Activated CD4-positive, alpha-beta T cell treated with anti-CD3 and anti-CD28 coated beads for 24 hours (primary cell): ENCODE measurements at regions not wholly inside any gene's neighbourhood (a gene's known extent, or its start where the extent isn't known, plus 50 kb on each side); places are given as distances from the start of the nearest gene placed in this dataset.
"Not testable (repeated sequence)": the region's sequence is repeated elsewhere in the genome, so short reads cannot be mapped to it uniquely, and the experiment has no call there.

Source experiments
- DNase-seq, 2 donors: peaks; one replicate each; pipeline ENCODE4 v3.0.0-alpha.2; 2020; ENCODE audit warnings: low read depth in 2 of 2

- no peak for DNase-seq
Observed at GRCh38 chr13:42398533-42398932, 126.6 kb downstream of the AKAP11 start.

- DNase-seq: no peak
Observed at GRCh38 chr13:42400188-42400833, 128.4 kb downstream of the AKAP11 start.

DNA sequence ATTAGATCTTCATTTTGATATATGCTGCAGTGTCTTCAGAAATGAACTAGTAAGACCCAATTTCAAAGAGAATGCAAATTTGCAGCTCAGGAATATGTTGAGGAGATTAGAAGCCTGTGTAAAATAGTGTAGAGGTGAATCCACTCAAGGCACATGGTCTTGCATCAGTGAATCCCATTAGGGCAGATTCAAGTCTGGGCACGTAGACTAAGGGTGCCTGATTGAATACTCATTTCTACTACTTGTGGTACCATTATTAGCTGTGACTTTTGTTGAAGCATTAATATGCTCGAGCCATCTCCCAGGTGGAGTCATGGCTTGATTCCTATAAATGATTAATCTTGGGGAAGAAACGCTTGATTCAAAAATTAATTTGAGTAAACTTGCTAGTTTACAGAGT is 129.4 kb downstream of the AKAP11 start:
- DNase-seq: no peak

GRCh38 chr13:42405665-42406390 is 133.9 kb downstream of the AKAP11 start:
- peak; percentile 45 to 49 for DNase-seq

- no peak for DNase-seq
Observed at GRCh38 chr13:42409075-42409474, 137.1 kb downstream of the AKAP11 start.

DNA sequence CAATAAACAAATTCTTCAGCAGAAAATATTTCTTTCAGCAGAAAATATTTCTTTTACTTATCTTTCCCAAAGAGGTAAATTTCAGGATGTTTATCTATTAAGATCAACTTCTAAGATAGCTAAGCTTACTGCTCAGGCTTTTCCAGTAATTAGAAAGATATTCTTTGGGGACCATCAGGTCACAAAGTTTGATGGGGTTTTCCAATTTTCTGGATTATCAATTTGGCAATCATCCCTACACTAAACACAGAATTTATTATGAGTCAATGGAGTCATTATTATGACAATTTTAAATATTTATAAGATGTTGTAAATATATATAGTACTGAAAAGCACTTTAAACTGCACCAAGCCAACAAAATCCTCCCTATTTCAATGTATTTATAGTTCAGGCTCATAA is 137.6 kb downstream of the AKAP11 start:
- DNase-seq: no peak

- DNase-seq: no peak
Observed at GRCh38 chr13:42412812-42413483, 141.0 kb downstream of the AKAP11 start.

- DNase-seq: no peak
Observed at GRCh38 chr13:42413484-42413815, 141.5 kb downstream of the AKAP11 start.

DNA sequence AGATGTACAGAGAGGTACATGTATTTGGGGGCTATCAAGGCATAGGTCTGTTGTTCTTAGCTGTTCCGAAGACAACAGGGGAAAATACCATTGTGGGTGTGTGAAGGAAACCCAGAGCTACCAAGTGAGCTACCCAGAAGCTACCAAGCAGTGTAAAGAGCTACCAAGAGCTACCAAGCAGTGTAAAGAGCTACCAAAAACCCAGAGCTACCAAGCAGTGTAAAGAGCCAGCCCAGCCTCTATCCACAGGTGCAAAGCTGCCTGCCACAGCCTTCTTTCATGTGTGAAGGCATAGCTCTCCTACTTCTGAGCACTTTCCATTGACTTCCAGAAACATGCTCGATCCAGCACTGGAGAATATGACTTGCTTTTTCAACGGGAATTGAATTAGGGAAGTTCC is 145.7 kb downstream of the AKAP11 start:
- DNase-seq: no peak

DNA sequence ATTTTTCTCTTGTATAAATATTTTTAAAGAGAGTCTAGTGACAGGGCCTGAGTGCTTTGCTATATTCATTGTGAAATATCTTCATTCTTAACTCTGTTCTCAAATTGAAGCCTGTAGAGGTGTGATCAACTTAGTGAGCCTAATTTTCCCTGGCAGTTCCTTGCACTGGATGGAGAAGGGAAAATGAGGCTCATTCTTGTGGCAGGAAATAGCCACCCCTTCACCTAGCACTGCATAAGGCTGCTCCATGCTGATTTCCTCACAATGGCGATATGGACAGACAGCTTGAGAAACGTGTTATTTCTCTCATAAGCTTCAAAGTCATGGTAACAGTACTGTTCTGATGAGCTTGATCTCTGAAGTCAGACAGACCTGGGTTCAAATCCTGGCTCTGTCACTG is 146.2 kb downstream of the AKAP11 start:
- DNase-seq: no peak

DNA sequence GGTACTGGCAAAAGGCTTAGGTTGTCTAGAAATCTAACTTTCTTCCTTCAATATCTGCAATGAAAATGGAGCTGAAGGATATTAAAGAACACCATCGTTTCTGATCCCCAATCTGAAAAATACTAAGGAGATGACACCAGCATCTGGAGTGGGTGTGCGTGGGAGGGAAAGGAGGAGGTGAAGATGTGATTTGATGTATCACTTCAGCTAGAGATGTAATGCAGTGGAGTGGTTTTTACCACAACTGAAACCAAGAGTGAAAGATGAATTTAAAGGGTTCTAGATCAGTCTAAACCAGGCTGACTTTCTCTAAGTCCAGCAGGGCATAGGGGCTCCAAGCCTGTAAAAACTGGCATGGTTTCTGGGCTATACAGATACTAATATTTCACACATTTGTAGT is 148.4 kb downstream of the AKAP11 start:
- DNase-seq: peak; percentile 37 to 39

GRCh38 chr13:42422681-42423080 is 150.7 kb downstream of the AKAP11 start:
- DNase-seq: no peak

DNA sequence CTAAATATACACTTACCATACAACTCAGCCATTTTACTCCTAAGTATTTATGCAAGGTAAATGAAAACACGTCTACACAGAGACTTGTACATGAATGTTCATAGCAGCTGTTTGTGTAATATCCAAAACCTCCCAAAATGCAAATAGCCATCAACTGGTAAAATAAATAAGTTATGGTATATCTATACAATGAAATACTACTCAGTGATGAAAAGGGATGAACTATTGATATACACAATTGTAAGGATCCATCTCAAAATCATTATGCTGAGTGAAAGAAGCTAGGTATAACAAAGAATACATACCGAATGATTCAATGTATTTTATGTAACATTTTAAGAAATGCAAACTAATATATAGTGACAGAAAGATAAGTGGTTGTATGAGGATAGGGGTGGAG is 149.8 kb upstream of the TNFSF11 start:
- DNase-seq: no peak

DNA sequence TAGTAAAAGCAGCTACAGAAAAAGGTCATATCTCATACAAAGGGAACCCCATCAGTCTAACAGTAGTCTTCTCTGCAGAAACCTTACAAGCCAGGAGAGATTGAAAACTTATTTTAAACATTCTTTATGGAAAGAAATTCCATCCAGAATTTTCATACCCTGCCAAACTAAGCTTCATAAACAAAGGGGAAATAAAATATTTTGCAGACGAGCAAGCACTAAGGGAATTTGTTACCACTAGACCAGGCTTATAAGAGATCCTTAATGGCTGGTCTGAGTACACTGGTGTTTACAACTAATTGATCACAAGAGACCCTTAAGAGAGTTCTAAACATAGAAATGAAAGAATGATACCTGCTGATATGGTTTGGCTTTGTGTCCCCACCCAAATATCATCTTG is 128.6 kb upstream of the TNFSF11 start:
- DNase-seq: no peak

GRCh38 chr13:42446597-42446996 is 127.4 kb upstream of the TNFSF11 start:
- DNase-seq: not testable (repeated sequence)

GRCh38 chr13:42453091-42453645 is 120.8 kb upstream of the TNFSF11 start:
- no peak for DNase-seq

GRCh38 chr13:42454749-42455148 is 119.2 kb upstream of the TNFSF11 start:
- no peak for DNase-seq

DNA sequence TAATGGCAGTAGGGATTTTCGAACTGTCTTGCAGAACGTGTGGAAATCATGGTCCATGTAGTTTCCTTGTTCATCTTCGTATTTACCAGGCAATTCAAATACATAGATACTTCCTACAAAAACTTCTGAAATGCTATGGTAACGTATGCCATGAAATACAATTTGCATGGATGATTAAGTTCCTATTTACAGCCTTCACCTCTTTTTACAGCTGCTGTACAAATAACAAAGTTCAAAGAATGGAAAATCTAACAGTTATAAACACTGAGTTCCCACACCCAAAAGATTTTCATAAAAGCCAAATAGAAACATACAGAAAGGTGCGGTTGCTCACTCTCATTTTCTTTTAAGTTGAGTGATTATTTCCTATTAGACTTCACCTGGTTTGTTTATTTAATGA is 115.8 kb upstream of the TNFSF11 start:
- DNase-seq: no peak

GRCh38 chr13:42466123-42466522 is 107.8 kb upstream of the TNFSF11 start:
- no peak for DNase-seq

DNA sequence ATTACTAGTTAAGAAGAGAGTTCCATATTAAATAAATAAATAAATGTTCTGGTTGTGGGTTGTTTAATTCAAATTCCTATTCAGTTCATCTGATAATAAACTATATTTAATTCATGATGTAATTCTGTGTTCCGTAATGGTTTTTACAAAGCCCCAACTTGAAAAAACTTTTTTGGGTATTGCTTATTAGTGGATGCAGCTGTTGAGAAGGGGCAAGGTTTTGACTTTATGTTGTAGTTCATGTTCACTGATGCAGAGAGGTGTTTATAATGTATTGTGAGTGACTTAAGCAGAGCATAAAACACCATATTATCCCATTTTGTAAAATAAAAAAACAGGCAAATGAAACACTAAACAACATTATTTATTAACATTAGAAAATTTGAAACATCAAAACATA is 107.3 kb upstream of the TNFSF11 start:
- DNase-seq: no peak

- DNase-seq: no peak
Observed at GRCh38 chr13:42474954-42475353, 99.0 kb upstream of the TNFSF11 start.

DNA sequence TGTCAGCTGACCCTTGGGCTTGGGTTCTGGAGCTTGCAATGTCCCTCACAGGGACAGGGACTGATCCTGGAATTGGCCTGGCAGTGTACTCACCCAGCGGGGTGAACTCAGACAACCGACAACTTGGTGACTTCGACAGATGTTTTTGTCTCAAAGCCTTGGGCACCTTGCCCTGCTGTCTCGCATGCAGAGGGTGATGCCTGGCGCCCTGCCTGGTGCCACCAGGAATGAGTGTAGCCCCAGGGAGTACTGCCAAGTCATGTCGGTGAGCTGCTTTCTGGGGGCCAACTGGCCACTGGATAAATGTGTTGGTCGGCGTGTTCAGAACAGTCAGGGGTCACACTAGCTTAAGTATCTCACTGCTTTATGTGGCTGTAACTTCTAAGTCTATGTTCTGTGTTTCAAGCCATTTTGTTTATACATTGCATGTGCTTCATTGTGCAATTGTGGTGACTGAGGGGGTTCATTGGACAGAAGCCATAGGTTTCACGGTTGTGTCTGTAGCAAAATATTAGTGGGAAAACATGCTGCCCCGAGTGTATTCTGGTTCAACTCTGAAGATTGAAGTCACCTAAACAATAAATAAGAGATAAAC is 96.3 kb upstream of the TNFSF11 start:
- DNase-seq: no peak
